ENCODE measurements at regions not wholly inside any gene's neighbourhood (a gene's known extent, or its start where the extent isn't known, plus 50 kb on each side); places are given as distances from the start of the nearest gene placed in this dataset.
"Not testable (repeated sequence)": the region's sequence is repeated elsewhere in the genome, so short reads cannot be mapped to it uniquely, and the experiment has no call there.

GRCh38 chr14:105944632-105945610, 418.5 kb downstream of the TMEM121 start:
- DNase-seq, result peak; percentile 87

DNA sequence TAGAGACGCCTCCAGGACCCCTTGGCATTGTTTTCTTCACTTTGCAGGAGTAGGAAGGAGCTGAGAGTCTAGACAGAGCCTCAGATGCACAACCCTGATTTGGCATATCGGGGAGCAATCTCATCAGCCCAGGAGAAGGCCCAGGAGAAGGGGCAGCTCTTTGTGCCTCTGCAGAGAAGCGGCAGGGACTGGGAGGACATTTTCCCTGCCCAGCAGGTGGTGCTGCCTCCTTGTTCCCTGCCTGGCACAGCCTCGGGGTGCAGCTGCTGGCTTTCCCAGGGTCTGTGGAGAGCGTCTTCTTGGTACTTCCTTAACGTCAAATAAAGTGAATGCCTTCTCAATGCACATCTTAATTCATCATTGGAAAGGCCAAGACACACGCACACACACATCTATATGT, 419.5 kb downstream of the TMEM121 start:
- peak; percentile 9 for DNase-seq

- no peak for DNase-seq
Measured at GRCh38 chr14:105947599-105947998, 421.2 kb downstream of the TMEM121 start.

- peak; percentile 70 for DNase-seq
Measured at GRCh38 chr14:105948955-105949354, 422.6 kb downstream of the TMEM121 start.

DNA sequence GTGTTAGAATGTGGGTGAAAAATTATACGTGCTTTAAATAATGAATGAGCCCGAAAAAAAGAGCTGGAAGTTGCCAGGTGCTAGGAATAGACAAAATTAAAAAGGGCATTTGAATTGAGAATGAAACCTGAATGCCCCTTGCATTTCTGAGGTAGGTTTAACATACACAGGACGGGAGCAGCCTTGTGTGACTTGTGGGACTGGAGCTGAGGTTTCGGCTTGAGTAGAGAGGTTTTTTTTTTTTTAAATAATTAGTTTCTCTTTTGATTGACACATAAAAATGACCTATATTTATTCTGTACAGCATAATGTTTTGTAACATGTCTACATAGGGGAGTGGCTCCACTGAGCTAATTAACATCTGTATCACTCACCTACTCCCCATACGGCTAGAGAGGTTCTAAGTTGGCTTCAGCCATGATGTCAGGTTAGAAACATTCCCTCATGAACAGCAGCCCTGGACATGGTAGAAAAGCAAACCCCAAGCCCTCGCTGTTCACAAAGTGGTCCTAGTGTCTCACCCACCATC, 424.0 kb downstream of the TMEM121 start:
- DNase-seq, result not testable (repeated sequence)

DNA sequence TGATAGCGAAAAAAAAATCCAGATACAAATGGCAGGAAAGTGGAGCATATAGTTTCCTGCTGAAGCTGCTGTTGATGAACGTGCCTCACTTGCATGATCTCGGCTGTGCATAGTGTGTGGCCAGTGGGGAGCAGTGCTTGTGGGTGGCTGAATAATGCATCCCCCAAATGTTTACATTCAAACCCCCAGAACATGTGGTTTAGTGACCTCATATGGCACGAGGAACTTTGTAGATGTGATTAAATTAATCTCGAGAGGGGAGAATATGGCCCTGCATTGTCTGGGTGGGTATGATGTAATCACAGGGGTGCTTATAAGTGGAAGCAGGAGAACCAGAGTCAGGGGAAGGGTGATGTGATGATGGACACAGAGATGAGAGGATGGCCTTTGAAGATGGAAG, 425.0 kb downstream of the TMEM121 start:
- no peak for DNase-seq

DNA sequence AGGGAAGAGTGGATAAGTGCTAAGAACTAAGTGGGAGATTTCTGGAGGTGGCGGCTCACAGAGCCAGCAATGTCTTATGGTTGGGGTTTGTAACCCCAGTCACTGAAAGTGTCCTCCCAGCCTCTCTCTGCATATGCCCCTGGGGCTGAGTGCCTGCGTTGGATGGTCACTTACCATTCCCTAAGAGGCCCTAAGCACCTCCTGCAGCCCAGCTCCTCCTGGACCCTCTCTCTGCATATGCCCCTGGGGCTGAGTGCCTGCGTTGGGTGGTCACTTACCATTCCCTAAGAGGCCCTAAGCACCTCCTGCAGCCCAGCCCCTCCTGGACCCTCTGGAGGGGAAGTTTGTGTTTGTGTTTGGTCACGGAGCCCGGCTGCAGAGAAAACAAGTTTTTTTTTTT, 425.8 kb downstream of the TMEM121 start:
- DNase-seq, result no peak

GRCh38 chr14:105952826-105953225, 426.4 kb downstream of the TMEM121 start:
- DNase-seq, result no peak

DNA sequence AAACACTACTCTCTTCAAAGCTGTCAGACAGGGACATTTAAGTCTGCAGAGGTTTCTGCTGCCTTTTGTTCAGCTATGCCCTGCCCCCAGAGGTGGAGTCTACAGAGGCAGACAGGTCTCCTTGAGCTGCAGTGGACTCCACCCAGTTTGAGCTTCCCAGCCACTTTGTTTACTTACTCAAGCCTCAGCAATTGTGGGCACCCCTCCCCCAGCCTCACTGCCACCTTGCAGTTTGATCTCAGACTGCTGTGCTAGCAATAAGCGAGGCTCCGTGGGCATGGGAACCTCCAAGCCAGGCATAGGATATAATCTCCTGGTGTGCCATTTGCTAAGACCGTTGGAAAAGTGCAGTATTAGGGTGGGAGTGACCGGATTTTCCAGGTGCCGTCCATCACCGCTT, 435.2 kb downstream of the TMEM121 start:
- not testable (repeated sequence) for DNase-seq

GRCh38 chr14:105962532-105962931, 436.1 kb downstream of the TMEM121 start:
- DNase-seq, result no peak

DNA sequence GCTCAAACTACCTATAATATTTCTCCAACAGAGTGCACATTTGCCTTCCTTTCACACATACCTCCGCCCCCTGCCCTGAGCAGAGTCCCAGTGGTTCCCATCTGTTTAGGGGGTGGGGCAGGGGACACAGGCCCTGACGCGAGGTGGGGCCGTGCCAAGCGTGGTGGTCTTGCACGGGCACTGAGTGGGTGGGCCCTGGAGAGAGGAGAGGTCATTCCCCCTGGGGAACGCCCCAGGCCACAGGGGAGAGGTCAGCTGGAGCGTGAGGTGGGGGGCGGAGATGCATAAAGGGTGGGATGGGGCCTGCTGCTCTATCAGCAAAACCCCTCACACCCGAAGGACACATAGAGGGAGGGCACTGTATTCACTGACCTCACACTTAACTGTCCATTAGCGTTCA, 441.9 kb downstream of the TMEM121 start:
- DNase-seq, result no peak

GRCh38 chr14:105969026-105969425, 442.6 kb downstream of the TMEM121 start:
- peak; percentile 62 for DNase-seq

- DNase-seq, result not testable (repeated sequence)
Measured at GRCh38 chr14:105970821-105971220, 444.4 kb downstream of the TMEM121 start.

GRCh38 chr14:105971593-105972500, 445.5 kb downstream of the TMEM121 start:
- DNase-seq, result no peak

DNA sequence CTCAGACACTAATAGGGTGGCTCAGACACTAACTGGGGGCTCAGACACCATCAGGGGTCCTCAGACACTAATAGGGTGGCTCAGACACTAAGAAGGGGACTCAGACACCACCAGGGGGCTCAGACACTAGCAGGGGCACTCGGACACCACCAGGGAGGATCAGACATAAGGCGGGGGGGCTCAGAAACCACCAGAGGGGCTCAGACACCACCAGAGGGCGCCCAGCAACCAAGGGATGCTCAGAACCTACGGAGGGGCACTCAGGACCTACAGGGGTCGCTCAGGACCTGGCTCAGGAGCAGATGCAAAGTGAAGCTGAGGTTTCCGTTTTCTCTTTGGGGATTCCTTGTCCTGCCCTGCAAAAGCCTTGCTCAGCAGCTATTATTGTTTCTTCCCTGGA, 448.5 kb downstream of the TMEM121 start:
- peak; percentile 45 for DNase-seq

DNA sequence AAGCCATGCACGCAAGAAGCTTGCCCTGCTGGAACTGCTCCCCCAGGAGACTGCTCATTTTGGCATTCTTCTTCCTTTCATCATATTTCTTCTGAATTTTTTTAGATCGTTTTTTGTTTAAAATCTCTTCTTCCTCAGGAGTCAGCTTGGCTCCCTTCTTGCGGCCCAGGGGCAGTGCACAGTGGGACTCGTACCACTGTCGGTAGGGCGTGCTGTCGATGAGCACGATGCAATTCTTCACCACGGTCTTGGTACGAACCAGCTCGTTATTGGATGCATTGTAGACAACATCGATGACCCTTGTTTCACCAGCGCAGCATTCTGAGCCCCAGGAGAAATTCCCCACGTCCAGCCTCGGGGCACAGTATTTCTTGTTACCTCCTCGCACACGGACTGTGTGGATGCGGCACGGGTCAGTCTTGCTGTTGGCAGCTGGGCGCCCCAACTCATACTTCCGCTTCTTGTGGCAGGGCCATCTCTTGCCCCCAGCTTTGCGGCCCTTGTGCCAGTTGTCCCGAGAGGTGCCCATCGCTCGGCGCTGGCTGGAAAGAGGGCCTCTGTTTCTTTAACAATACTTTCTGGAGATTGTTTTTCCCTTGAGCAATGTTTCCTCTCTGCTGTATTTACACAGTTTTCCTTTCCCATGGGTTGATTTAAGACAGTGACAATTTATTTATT, 452.4 kb downstream of the TMEM121 start:
- DNase-seq, result no peak

GRCh38 chr14:105979446-105979845, 453.1 kb downstream of the TMEM121 start:
- DNase-seq, result no peak

DNA sequence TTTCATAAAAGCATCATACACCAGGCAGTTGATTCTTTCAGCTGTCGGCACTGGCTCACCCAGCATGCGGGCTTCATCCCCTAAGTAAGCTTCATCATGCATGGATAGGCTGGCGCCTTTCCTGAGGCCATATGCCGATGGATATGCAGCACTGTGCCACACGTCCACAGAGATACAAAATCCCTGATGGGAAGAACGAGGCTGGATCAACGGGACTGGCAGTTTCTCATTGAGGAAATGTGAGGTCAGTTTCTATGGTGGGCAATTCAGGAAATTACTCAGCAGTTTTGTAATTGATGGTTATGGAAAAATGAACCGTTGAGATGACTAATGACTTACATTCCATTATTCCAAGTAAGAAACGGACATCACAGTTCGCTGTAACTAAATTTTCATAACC, 453.8 kb downstream of the TMEM121 start:
- DNase-seq, result no peak

- not testable (repeated sequence) for DNase-seq
Measured at GRCh38 chr14:105981517-105982302, 455.3 kb downstream of the TMEM121 start.

DNA sequence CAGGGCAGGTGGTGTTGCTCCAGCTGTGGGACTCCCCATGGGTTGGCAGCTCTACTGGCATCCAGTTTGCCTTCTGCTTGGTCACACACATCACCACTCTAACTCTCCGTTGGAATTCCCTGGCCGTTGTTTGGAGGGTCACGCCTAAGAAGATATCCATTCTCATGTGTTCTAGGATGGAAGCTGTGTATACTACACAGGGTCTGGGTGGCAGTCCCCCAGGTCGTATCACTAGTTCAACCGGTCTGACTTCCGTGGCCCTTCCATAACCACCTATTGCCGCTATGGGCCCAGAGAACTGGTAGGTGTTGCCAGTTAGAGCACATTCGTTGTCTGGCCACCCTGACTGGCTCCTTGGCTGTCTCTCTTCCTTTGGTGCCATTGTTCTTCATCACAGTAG, 456.3 kb downstream of the TMEM121 start:
- no peak for DNase-seq

- no peak for DNase-seq
Measured at GRCh38 chr14:105986894-105987284, 460.5 kb downstream of the TMEM121 start.

- DNase-seq, result no peak
Measured at GRCh38 chr14:105987563-105987962, 461.2 kb downstream of the TMEM121 start.
